CD14-positive monocyte (primary cell): ENCODE measurements at regions not wholly inside any gene's neighbourhood (a gene's known extent, or its start where the extent isn't known, plus 50 kb on each side); places are given as distances from the start of the nearest gene placed in this dataset.

Experiments
- DNase-seq, 3 donors: peaks; one replicate each; pipeline ENCODE4 v3.0.0-alpha.2; 2011 to 2022
- H2AFZ ChIP-seq: 2 replicates; pipeline ENCODE4 v1.6.0; 2012; ENCODE audit warnings: mild to moderate bottlenecking, low read depth, low read length, inconsistent platforms; ENCODE audit not compliant: insufficient read depth, poor library complexity, severe bottlenecking
- H3K27ac ChIP-seq, 2 donors: 1 replicate in 1 of 2; 2 replicates in 1 of 2; pipeline ENCODE4 v1.5.1; 2012 to 2013; ENCODE audit warnings: low read length in 2 of 2, control low read depth in 1 of 2, inconsistent platforms in 1 of 2, low read depth in 1 of 2, mild to moderate bottlenecking in 1 of 2
- H3K27me3 ChIP-seq, 2 donors: one replicate each; pipeline versions ENCODE4 v1.6.0 to v1.6.1; 2011 to 2013; ENCODE audit warnings: low read length in 2 of 2; ENCODE audit not compliant: control insufficient read depth in 2 of 2, insufficient read depth in 2 of 2
- H3K36me3 ChIP-seq, 2 donors: replicated peaks in 1 of 2; 1 replicate in 1 of 2; 2 replicates in 1 of 2; pipeline versions ENCODE4 v1.5.1 to v1.6.1; 2012 to 2013; ENCODE audit warnings: low read length in 2 of 2, control low read depth in 1 of 2, inconsistent platforms in 1 of 2, mild to moderate bottlenecking in 1 of 2; ENCODE audit not compliant: insufficient read depth in 2 of 2, control insufficient read depth in 1 of 2
- H3K4me1 ChIP-seq, 2 donors: 1 replicate in 1 of 2; 2 replicates in 1 of 2; pipeline versions ENCODE4 v1.5.1 to v1.6.1; 2012 to 2013; ENCODE audit warnings: low read length in 2 of 2, control low read depth in 1 of 2, inconsistent platforms in 1 of 2, mild to moderate bottlenecking in 1 of 2, moderate library complexity in 1 of 2; ENCODE audit not compliant: insufficient read depth in 2 of 2, control insufficient read depth in 1 of 2
- H3K4me2 ChIP-seq: replicated peaks from 2 replicates; pipeline ENCODE3; 2012; ENCODE audit warnings: low read length, moderate library complexity, mild to moderate bottlenecking; ENCODE audit not compliant: poor library complexity, severe bottlenecking; ENCODE audit errors: extremely low read depth
- H3K4me3 ChIP-seq, 3 experiments: fragments of 200-600 bp in 1 of 3; sonication (generic) in 1 of 3; replicated peaks in 1 of 3; 1 replicate in 2 of 3; 2 replicates in 1 of 3; pipeline ENCODE4 v1.5.1; 2011 to 2013; ENCODE audit warnings: low read length in 3 of 3, mild to moderate bottlenecking in 3 of 3, control low read depth in 2 of 3, low read depth in 2 of 3, inconsistent platforms in 1 of 3, moderate library complexity in 1 of 3
- H3K79me2 ChIP-seq: 2 replicates; pipeline ENCODE4 v1.6.0; 2012; ENCODE audit warnings: mild to moderate bottlenecking, control low read depth, inconsistent platforms, low read length, moderate library complexity; ENCODE audit not compliant: insufficient read depth
- H3K9ac ChIP-seq: 2 replicates; pipeline ENCODE4 v1.6.0; 2017; ENCODE audit warnings: low read length, mild to moderate bottlenecking; ENCODE audit not compliant: insufficient read depth, poor library complexity, severe bottlenecking
- H3K9me3 ChIP-seq, 2 donors: replicated peaks in 1 of 2; 1 replicate in 1 of 2; 2 replicates in 1 of 2; pipeline versions ENCODE4 v1.5.1 to v1.6.1; 2012 to 2013; ENCODE audit warnings: low read length in 2 of 2, control low read depth in 1 of 2; ENCODE audit not compliant: control insufficient read depth in 1 of 2, insufficient read depth in 1 of 2
- H4K20me1 ChIP-seq: 2 replicates; pipeline ENCODE4 v1.6.0; 2012; ENCODE audit warnings: mild to moderate bottlenecking, low read length, control low read depth, moderate library complexity; ENCODE audit not compliant: insufficient read depth
- H3K27ac Mint-ChIP-seq, 7 donors: one replicate each; pipeline ENCODE4 v1.8.0; 2020; ENCODE audit warnings: mild to moderate bottlenecking in 7 of 7, mixed read lengths in 7 of 7, moderate library complexity in 6 of 7, inconsistent platforms in 2 of 7
- H3K27me3 Mint-ChIP-seq, 3 donors: one replicate each; pipeline ENCODE4 v1.8.0; 2021 to 2022; ENCODE audit warnings: low read depth in 3 of 3, mild to moderate bottlenecking in 3 of 3, mixed read lengths in 3 of 3, moderate library complexity in 3 of 3, inconsistent platforms in 1 of 3
- H3K36me3 Mint-ChIP-seq, 2 donors: one replicate each; pipeline ENCODE4 v1.8.0; 2020; ENCODE audit warnings: mixed read lengths in 2 of 2, inconsistent platforms in 1 of 2, mild to moderate bottlenecking in 1 of 2
- H3K4me1 Mint-ChIP-seq: one replicate; pipeline ENCODE4 v1.8.0; 2020; ENCODE audit warnings: mild to moderate bottlenecking, mixed read lengths
- H3K4me3 Mint-ChIP-seq, 2 donors: one replicate each; pipeline ENCODE4 v1.8.0; 2020; ENCODE audit warnings: mild to moderate bottlenecking in 2 of 2, mixed read lengths in 2 of 2, moderate library complexity in 1 of 2
- H3K9me3 Mint-ChIP-seq, 7 donors: one replicate each; pipeline ENCODE4 v1.8.0; 2020 to 2022; ENCODE audit warnings: mixed read lengths in 7 of 7, mild to moderate bottlenecking in 6 of 7, moderate library complexity in 6 of 7, inconsistent platforms in 2 of 7
- CTCF ChIP-seq: fragments of 200-600 bp; IDR thresholded peaks from one replicate; pipeline ENCODE4 v1.8.0; 2022; ENCODE audit warnings: antibody characterized with exemption, mild to moderate bottlenecking
- WGBS: methylation state at CpG from one replicate; pipeline ENCODE4 v1.1.5; 2013; ENCODE audit warnings: missing lambda C conversion rate; ENCODE audit not compliant: insufficient coverage; 5-methylcytosine and 5-hydroxymethylcytosine counted together
- intact Hi-C, 2 donors: fragments of 100-400 bp; cut with micrococcal nuclease; formaldehyde crosslinking; loops; one replicate each; pipeline versions ENCODE4 v1.15.0 to v1.15.1; 2023

- Histone ChIP-seq H3K9me3 (no peaks in the 10 kb centered on the region), H3K79me2 (no peaks in the 10 kb centered on the region), H2AFZ (no peak overlapping the region), H3K27ac (no peak overlapping the region), H4K20me1 (no peaks in the 10 kb centered on the region), H3K36me3 (no peaks in the 10 kb centered on the region), H3K4me3 (no peak overlapping the region), H3K4me1 (peaks cover 0 to 2% of the 10 kb centered on the region in 2 donors), H3K9ac (no peak overlapping the region), H3K4me2 (no peak overlapping the region), H3K27me3 (no peaks in the 10 kb centered on the region)
- Mint-ChIP-seq H3K27me3 (no peaks in the 10 kb centered on the region), H3K27ac (no peak overlapping the region), H3K4me1 (peaks cover 5% of the 10 kb centered on the region), H3K4me3 (no peak overlapping the region), H3K36me3 (no peaks in the 10 kb centered on the region), H3K9me3 (peaks cover 0 to 5% (median 0%) of the 10 kb centered on the region in 7 donors)
- 20% methylated on average over 1 of the region's 4 CpGs for WGBS
- intact Hi-C loops: no loop called here
- TF ChIP-seq CTCF: no peak
- DNase-seq: no peak
Observed at GRCh38 chr4:27717431-27717755, 856.8 kb downstream of the STIM2 start.

DNA sequence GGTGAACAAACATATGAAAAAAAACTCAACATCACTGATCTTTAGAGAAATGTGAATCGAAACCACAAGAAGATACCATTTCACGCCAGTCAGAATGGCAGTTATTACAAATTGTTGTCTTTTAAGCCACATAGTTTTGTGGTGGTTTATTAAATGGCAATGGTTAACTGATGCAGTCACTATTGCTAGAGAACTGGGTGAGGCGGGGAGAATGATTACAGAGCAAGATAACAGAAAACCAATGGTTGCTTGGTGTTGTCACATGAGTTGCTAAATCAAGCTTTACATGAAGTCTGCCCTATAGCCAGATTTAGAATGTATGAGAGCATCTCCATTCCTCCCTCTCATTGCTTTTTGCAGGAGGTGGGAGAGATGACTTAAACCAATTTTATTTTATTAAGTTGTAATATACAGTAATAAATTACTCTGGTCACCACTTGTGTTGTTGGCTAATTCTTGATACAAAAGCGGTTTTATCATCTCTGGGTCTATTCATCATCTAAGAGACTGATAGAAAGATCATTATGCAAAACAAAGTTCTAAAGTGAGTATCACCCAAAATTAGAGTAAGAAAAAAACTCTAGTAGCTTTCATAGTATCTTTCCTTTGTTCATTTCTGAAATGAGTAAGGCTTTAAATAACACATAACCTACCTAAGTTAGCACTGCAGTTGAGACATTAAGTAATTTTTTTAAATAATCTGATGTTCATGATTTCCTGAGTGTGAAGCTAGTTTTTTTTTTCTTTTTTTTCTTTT, 859.5 kb downstream of the STIM2 start:
- Mint-ChIP-seq H3K27ac (no peak overlapping the region), H3K9me3 (peaks cover 0 to 5% (median 0%) of the 10 kb centered on the region in 7 donors), H3K36me3 (no peaks in the 10 kb centered on the region), H3K27me3 (no peaks in the 10 kb centered on the region), H3K4me1 (peaks cover 5% of the 10 kb centered on the region), H3K4me3 (no peak overlapping the region)
- no peak overlapping the region for H2AFZ ChIP-seq
- H3K79me2 ChIP-seq: no peaks in the 10 kb centered on the region
- H3K9me3 ChIP-seq: no peaks in the 10 kb centered on the region
- H3K4me1 ChIP-seq: peaks cover 0 to 2% of the 10 kb centered on the region in 2 donors
- H3K27me3 ChIP-seq: no peaks in the 10 kb centered on the region
- WGBS: 40% methylated on average over 1 of the region's 4 CpGs
- DNase-seq: no peak
- H3K36me3 ChIP-seq: no peaks in the 10 kb centered on the region
- intact Hi-C loops: no loop called here
- no peak overlapping the region for H3K4me2 ChIP-seq
- no peaks in the 10 kb centered on the region for H4K20me1 ChIP-seq
- no peak overlapping the region for H3K9ac ChIP-seq
- H3K27ac ChIP-seq: no peak overlapping the region
- no peak overlapping the region for H3K4me3 ChIP-seq
- TF ChIP-seq CTCF: no peak
